ENCODE measurements at regions not wholly inside any gene's neighbourhood (a gene's known extent, or its start where the extent isn't known, plus 50 kb on each side); places are given as distances from the start of the nearest gene placed in this dataset.

GRCh38 chr2:58896638-58897037, 655.5 kb upstream of the FANCL start:
- Mint-ChIP-seq H3K4me3 (no peak overlapping the region), H3K4me1 (peaks cover 49% of the 10 kb centered on the region), H3K36me3 (no peaks in the 10 kb centered on the region), H3K9me3 (no peaks in the 10 kb centered on the region), H3K27me3 (ENCODE audit: low read depth) (no peaks in the 10 kb centered on the region), H3K27ac (peak overlapping the region; percentile 30)
- no peak for DNase-seq (ENCODE audit: low spot score in 2 of 2, unreplicated experiment in 2 of 2)
- no peak for TF ChIP-seq CTCF (IDR thresholded peaks at IDR 0.05; ENCODE audit: unreplicated experiment)

DNA sequence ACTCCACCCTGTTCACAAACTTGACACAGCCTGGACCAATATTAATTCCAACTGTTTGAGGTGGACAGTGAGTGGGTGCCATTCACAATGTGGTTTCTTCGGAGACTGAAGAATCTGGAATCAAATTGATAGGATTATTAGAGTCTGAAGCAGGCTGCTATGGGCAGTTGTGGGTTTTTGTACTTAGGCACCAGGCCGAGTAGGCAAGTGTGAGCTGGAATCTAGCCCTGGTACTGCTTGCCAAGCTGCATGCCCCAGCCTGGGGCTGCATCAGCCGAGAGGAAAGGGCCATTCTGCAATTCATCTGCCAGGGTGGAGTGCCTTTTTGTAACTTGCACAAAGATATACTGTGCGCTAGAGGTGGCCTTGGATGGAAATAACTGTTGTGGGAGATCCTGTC, 654.7 kb upstream of the FANCL start:
- Mint-ChIP-seq H3K27ac (no peak overlapping the region), H3K4me1 (peaks cover 55% of the 10 kb centered on the region), H3K9me3 (no peaks in the 10 kb centered on the region), H3K4me3 (no peak overlapping the region), H3K27me3 (ENCODE audit: low read depth) (no peaks in the 10 kb centered on the region), H3K36me3 (no peaks in the 10 kb centered on the region)
- TF ChIP-seq CTCF (IDR thresholded peaks at IDR 0.05; ENCODE audit: unreplicated experiment) = no peak
- DNase-seq (ENCODE audit: low spot score in 2 of 2, unreplicated experiment in 2 of 2) = no peak

DNA sequence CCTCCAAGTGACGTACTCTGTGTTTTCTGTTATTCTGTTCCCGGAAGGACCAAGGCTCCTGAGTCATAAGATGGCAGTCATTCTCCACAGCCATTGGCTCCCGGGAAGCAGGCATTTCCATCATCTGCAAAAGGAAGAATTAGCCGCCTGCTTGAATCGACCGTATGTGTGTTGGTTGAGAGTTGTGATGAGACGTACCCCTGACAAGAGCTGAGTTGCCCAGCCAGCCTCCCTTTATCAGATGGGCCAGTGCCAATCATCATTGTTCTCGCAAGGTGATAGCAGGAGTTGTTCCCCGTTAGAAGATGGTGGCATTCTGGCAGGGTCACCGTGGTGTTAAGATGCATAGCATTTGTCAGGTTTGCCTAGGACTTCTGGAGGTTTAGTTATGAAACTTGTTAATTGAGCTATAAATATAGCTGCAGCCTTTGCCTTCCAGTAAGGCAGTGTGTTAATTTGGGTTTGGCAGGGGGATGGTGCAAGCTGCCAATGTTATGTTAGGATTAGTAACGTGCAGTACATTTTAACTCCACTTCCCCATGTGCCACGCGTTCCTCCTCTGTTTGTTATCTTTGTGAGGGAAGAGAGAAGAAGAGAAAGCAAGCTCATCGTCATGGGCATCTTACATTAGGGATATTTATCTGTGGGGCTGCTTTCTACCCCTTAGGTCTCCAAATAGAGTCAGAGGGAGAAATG, 652.7 kb upstream of the FANCL start:
- TF ChIP-seq CTCF (IDR thresholded peaks at IDR 0.05; ENCODE audit: unreplicated experiment) = no peak
- Mint-ChIP-seq H3K27me3 (ENCODE audit: low read depth) (no peaks in the 10 kb centered on the region), H3K27ac (no peak overlapping the region), H3K9me3 (no peaks in the 10 kb centered on the region), H3K4me1 (peaks cover 38% of the 10 kb centered on the region), H3K36me3 (no peaks in the 10 kb centered on the region), H3K4me3 (no peak overlapping the region)
- no peak for DNase-seq (ENCODE audit: low spot score in 2 of 2, unreplicated experiment in 2 of 2)

DNA sequence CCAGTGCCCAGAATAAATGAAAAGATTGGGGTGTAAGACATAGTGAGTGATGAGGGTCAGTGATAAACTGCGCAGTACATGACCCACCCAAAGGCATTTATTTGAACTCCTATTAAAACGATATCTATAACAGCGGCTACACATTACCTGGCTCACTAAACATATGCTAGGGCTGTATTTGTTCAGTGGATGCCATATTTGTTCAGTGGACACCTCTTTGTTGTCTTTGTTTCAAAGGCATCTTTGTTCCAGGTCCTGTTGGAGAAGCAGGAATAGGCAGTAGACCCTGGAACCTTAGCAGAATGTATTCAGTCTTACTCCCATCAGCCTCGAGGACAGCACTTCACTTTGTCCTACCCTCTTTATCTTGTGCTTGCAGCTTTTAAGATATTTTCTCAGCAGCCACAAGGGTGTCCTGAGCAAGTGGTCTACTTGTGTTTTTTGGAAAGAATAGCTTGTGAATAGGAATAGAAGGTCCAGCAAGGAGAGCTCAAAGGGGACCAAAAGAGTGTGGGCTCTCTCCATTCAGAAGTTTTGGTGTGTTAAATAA, 650.8 kb upstream of the FANCL start:
- Mint-ChIP-seq H3K4me1 (peaks cover 38% of the 10 kb centered on the region), H3K27me3 (ENCODE audit: low read depth) (no peaks in the 10 kb centered on the region), H3K27ac (peak overlapping the region; percentile 92), H3K9me3 (no peaks in the 10 kb centered on the region), H3K4me3 (no peak overlapping the region), H3K36me3 (no peaks in the 10 kb centered on the region)
- DNase-seq (ENCODE audit: low spot score in 2 of 2, unreplicated experiment in 2 of 2) = no peak
- no peak for TF ChIP-seq CTCF (IDR thresholded peaks at IDR 0.05; ENCODE audit: unreplicated experiment)

DNA sequence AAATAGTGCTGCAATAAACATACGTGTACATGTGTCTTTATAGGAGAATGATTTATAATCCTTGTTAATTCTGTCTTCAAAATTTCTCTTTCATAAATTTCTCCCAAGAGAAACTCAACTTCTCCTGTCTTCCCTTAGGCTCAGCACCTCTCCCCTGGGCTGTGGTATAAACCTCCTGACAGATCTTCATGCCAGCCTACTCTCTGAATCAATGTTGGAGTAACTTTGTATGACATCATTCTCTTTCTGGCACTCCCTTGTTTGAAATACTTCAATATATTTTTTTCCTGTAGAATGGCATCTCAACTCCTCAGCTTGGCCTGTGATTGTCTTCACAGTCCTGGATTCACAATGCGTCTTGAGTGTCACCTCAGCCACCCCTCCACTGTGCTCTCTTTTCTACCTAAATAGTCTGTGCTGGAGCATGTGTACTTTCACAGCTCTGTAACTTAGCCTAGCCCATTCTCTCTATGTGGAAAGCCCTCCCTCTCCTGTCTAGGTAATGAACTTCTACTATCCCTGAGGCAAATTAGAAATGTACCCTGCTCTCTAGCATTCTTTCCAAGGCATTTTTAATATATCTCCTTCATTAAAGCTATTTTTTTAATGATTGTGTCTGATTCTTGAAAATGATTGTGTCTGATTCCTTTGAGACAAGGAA, 649.9 kb upstream of the FANCL start:
- DNase-seq (ENCODE audit: low spot score in 2 of 2, unreplicated experiment in 2 of 2) = no peak
- Mint-ChIP-seq H3K27ac (peak overlapping the region; percentile 92), H3K9me3 (no peaks in the 10 kb centered on the region), H3K4me3 (no peak overlapping the region), H3K4me1 (peaks cover 32% of the 10 kb centered on the region), H3K36me3 (no peaks in the 10 kb centered on the region), H3K27me3 (ENCODE audit: low read depth) (no peaks in the 10 kb centered on the region)
- no peak for TF ChIP-seq CTCF (IDR thresholded peaks at IDR 0.05; ENCODE audit: unreplicated experiment)

All from mesothelial cell of epicardium (in vitro differentiated cells).